ENCODE measurements at regions not wholly inside any gene's neighbourhood (a gene's known extent, or its start where the extent isn't known, plus 50 kb on each side); places are given as distances from the start of the nearest gene placed in this dataset.

DNA sequence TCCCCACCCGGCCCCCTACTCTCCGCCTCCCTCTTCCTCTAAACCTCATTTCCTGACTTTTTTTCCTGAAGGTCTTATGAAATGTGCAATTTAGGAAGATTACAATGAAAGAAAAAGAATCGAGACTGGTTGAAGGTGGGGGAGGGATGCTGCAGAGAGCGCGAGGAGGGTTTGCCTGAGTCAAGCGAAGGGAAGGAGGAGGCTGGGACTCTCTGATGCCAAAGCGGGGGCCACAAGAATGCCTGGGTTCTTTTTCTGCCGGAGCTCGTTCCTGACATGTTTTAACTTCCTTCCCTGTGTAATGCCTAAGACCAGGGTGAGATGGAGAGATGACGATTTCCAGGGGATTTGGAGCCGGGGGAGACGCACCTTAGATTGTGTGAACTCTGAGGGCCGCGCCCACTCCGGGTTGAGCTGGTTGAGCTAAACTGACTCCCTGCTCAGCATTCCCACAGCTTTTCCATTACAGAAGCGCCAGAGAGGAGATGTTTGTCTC lies 270.5 kb upstream of the SORL1-AS1 start:
- H3K27me3 Mint-ChIP-seq (ENCODE audit: low read depth): no peaks in the 10 kb centered on the region
- peak overlapping the region; percentile 62 for H3K27ac Mint-ChIP-seq (ENCODE audit: unreplicated experiment)
- H3K4me3 Mint-ChIP-seq: peak overlapping the region; percentile 79
- no peak for TF ChIP-seq CTCF (conservative IDR thresholded peaks at IDR 0.05)
- H3K9me3 Mint-ChIP-seq: peaks cover 20% of the 10 kb centered on the region
- peaks cover 13% of the 10 kb centered on the region for H3K36me3 Mint-ChIP-seq (ENCODE audit: low read depth)
- peaks cover 17% of the 10 kb centered on the region for H3K4me1 Mint-ChIP-seq
- no peak for DNase-seq (ENCODE audit: low read depth, low spot score)

DNA sequence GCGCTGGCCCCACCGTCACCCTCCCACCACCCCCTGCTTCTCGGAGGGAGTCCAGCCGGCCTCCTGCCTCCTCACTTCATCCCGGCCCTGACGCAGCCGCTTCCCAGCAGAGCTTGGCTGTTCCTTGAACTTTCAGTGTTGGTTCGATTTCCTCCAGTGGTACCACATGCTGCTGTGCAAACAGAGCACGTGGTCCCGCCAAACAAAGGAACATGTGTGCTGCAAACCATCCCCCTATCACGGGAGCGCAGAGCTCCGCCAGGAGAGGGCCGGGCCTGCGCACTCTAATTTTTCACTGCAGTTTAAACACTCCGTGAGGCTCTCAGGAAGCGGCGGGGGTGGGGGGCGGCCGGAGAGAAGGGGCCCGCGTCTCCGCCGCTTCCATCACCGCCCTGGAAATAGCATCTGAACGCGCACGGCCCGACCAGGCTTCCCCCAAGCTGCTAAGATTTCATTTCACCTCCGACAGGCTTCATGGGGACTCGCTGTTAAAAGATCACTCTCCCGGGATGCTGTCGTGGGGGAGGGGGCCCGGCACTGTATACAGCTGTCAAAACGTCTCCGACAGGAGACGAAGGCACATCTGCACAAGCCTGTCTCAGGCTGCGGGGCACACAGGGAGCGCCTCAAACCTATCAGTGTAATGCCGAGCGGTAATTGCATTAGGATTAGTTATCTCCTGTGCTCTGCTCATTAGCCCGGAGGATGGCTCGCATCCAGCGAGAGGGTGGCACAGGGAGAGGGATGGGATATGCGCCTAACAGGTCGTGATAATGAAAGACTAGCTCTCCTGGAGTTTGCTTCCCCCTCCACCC lies 269.9 kb upstream of the SORL1-AS1 start:
- no peaks in the 10 kb centered on the region for H3K27me3 Mint-ChIP-seq (ENCODE audit: low read depth)
- H3K36me3 Mint-ChIP-seq (ENCODE audit: low read depth): peaks cover 13% of the 10 kb centered on the region
- peak overlapping the region; percentile 93 for H3K27ac Mint-ChIP-seq (ENCODE audit: unreplicated experiment)
- peak overlapping the region; percentile 79 for H3K4me3 Mint-ChIP-seq
- no peak for TF ChIP-seq CTCF (conservative IDR thresholded peaks at IDR 0.05)
- DNase-seq (ENCODE audit: low read depth, low spot score): peak; percentile 62
- H3K9me3 Mint-ChIP-seq: peaks cover 21% of the 10 kb centered on the region
- peaks cover 17% of the 10 kb centered on the region for H3K4me1 Mint-ChIP-seq

DNA sequence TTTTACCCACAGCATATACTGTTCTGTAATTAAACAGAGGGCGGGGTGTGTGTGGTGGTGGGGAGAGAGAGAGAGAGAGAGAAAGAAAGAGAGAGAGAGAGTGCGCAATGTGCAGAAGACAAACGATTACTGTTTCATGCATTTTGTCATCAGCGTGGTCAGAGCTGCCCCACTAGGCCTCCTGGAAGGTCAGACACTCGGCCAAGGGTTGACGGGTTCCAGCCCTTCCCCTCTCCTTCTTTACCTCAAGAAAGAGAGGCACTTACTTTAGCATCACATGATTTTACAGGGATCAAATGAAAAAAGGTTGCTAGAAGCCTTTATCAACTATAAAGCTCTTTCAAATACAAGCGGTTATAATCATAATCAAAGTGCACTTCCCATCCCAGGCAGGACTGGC lies 269.2 kb upstream of the SORL1-AS1 start:
- H3K4me3 Mint-ChIP-seq: peak overlapping the region; percentile 79
- H3K36me3 Mint-ChIP-seq (ENCODE audit: low read depth): peaks cover 13% of the 10 kb centered on the region
- no peaks in the 10 kb centered on the region for H3K27me3 Mint-ChIP-seq (ENCODE audit: low read depth)
- DNase-seq (ENCODE audit: low read depth, low spot score): no peak
- H3K27ac Mint-ChIP-seq (ENCODE audit: unreplicated experiment): peak overlapping the region; percentile 93
- peaks cover 24% of the 10 kb centered on the region for H3K9me3 Mint-ChIP-seq
- peaks cover 17% of the 10 kb centered on the region for H3K4me1 Mint-ChIP-seq
- TF ChIP-seq CTCF (conservative IDR thresholded peaks at IDR 0.05): no peak

GRCh38 chr11:121721448-121721847 lies 268.7 kb upstream of the SORL1-AS1 start:
- Mint-ChIP-seq H3K27ac (ENCODE audit: unreplicated experiment) (no peak overlapping the region), H3K4me3 (no peak overlapping the region), H3K36me3 (ENCODE audit: low read depth) (peaks cover 13% of the 10 kb centered on the region), H3K27me3 (ENCODE audit: low read depth) (no peaks in the 10 kb centered on the region), H3K9me3 (peaks cover 24% of the 10 kb centered on the region), H3K4me1 (peaks cover 17% of the 10 kb centered on the region)
- DNase-seq (ENCODE audit: low read depth, low spot score): no peak
- no peak for TF ChIP-seq CTCF (conservative IDR thresholded peaks at IDR 0.05)

- DNase-seq (ENCODE audit: low read depth, low spot score): no peak
- peaks cover 16% of the 10 kb centered on the region for H3K9me3 Mint-ChIP-seq
- no peak overlapping the region for H3K27ac Mint-ChIP-seq (ENCODE audit: unreplicated experiment)
- TF ChIP-seq CTCF (conservative IDR thresholded peaks at IDR 0.05): no peak
- H3K4me3 Mint-ChIP-seq: no peak overlapping the region
- peaks cover 11% of the 10 kb centered on the region for H3K36me3 Mint-ChIP-seq (ENCODE audit: low read depth)
- H3K27me3 Mint-ChIP-seq (ENCODE audit: low read depth): no peaks in the 10 kb centered on the region
- H3K4me1 Mint-ChIP-seq: peaks cover 6% of the 10 kb centered on the region
These were observed 264.5 kb upstream of the SORL1-AS1 start for GRCh38 chr11:121717296-121717695.
